T-helper 2 cell (primary cell): ENCODE measurements at regions not wholly inside any gene's neighbourhood (a gene's known extent, or its start where the extent isn't known, plus 50 kb on each side); places are given as distances from the start of the nearest gene placed in this dataset.
"Not testable (repeated sequence)": the region's sequence is repeated elsewhere in the genome, so short reads cannot be mapped to it uniquely, and the experiment has no call there.

Experiments
- DNase-seq, 5 experiments: peaks; one replicate each; pipeline versions ENCODE4 v3.0.0 to v3.0.0-alpha.2; 2012 to 2022

DNA sequence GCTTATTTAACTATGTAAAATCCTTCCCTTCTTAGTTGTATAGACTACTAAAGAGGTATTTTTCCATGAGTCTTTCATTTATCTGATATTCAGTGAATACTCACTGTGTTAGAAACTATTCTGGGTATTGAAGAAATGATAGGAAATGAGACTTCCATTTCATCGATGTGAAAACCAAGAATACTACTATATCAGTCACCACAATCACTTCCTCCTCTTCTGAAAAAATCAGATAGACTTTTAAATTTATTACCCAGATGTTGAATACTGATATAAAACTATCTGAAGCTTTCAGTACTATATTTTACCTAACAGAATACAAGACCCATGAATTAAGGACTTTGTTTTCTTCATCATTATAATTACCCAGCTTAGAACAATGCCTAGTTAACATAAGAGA lies 1801.1 kb upstream of the CELF4 start:
- DNase-seq, result no peak

DNA sequence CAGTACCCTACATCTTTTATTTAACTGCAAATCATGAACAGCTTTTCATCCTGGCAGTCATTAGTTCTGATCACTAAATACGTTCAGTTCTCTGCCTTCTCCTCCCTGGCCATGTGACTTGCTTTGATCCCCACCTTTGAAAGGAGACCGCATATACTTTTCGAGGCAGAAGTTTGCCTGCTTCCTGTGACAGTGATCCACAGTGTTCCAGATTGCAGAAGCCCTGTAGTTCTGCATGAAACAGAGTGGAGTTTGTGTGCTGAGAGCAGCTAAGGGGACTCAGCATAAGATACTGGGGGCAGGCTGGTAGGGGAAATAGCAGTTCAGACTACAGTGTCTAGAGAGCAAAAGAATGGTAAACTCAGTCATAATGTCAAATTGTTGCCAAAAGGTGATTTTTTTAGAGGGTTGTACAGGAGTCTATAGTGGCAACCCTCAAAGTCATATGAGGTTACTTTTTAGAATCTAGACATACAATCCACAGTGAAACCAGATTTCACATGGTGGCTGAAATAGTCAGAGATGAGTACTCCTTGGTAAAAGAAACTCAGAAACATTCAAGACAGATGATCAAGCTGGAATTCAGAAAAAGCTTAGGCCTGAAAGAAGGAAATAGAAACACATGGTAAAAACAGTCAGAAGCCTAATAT lies 1800.4 kb upstream of the CELF4 start:
- no peak for DNase-seq

DNA sequence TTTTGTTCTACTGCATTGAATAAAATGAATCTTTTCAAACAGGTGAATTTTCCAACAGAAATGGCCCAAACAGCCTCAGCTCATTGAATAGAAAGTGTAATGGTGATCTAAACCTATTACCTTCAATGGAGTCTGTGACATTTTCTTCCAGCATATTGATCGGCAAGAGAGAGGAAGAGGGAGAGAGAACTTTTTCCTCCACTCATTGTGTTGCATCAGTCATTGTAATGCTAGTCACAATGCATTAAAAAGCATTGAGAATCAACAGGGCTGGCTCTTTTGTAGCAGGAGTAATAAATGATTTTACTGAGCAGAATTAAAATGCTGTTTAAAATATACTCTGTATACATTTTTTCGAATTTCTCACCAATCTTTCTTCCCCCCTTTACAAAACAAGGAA lies 1794.5 kb upstream of the CELF4 start:
- no peak for DNase-seq

DNA sequence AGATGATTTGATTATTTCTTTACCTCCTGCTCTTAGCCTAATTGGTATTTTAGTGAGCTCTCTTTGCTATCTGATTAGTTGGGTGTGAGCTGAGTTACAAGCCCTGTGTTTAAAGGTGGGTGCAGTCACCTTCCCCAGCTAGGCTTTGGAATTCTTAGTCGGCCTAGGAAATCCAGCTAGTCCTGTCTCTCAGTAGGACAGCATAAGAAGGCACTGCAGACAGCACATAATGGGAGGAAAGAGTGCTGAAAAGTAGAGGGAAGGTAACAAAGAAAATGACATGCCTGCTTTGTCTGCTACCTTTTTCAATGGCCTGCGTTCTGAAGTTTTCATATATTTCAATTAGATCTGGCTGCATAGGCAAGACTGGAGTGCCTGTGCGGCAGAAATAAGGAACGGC lies 1794.0 kb upstream of the CELF4 start:
- no peak for DNase-seq

DNA sequence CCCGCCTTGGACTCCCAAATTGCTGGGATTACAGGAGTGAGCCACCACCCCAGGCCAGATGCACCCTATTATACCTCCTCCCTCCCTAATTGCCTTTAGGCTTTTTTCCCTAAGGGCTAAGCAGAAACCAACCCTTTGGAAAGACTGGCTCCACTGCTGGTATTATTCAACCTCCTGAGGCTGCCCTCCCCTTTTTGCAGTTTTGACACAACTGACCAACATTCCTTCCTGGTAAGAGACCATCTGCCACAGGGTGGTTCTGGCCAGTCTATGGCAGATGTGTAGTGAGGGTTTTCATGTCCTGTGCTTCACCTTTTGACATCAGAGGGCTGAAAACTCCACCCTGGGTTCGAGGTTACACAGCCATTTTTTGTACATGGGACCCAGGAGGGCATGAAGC lies 1785.3 kb upstream of the CELF4 start:
- no peak for DNase-seq

DNA sequence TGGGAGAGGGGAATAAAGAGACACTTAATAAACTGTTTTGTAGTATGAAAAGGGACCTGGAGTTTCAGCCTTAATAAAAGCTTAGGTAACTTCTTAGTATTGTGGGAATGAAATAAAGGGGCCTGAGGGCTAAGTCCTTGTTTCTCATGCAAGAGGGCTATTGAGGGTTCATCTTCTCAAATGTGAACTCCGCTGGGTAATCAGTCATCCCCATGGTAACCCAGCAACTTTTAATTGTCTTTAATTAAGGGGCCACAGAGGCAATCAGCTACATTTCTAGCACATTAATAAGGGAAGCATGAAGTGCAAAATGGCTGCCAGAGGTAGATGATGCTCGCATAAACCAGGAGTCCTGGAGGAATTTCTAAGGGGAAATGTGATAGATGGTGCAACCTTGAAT lies 1784.2 kb upstream of the CELF4 start:
- no peak for DNase-seq

DNA sequence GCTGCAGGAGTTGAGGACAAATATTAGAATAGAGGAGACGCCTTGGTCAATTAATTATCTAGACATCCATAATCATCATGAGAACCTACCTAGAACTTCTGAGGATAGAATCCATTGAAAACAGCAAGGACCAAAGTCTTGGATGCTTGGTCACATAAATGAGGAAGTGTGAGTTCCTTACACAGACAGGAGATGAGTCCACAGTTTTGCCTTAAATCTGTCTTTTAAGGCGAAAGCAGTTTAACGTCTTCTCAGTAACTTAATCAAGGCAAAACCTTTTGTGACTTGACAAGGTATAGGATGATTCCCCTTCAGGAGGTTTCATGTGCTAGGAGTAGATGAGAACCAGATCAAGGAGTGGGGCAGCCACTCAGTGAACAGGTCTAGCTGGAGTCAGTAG lies 1783.2 kb upstream of the CELF4 start:
- no peak for DNase-seq

DNA sequence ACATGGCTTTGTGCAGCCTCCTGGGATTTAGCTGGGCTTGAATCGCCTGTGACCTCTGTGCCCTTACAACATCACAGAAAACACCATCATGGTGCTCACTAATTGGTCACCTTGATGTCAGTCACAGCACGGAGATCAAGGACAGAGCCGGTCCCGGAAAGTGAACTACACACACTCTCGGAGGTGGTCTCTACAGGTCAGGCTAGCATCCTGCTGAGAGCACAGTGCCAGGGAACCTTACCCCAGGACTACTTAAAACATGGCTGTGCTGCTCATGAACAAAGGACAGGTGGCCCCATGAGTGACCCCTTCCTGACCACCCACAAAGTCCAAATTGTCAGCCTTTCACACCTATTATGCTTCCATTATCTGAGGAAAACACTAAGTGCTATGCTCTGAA lies 1782.1 kb upstream of the CELF4 start:
- DNase-seq, result no peak

DNA sequence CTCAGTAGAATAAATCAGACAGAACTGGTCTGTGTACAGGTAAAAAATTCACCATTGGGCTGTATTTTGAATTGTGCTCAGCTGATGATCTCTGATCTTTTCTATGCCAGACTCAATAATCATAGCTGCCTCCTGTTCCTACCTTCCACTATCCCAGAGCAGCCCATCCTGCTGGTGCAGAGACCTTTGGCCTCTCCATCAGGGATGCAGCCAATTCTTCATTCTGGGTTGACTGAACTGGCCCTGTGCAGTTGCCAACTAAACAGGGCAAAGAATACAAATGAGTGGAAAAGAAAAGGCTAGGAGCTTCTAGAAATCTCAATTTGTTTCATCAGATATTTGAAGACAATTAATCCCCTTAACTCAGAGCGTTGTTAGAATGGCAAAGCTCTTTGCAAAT lies 1781.3 kb upstream of the CELF4 start:
- DNase-seq, result no peak

DNA sequence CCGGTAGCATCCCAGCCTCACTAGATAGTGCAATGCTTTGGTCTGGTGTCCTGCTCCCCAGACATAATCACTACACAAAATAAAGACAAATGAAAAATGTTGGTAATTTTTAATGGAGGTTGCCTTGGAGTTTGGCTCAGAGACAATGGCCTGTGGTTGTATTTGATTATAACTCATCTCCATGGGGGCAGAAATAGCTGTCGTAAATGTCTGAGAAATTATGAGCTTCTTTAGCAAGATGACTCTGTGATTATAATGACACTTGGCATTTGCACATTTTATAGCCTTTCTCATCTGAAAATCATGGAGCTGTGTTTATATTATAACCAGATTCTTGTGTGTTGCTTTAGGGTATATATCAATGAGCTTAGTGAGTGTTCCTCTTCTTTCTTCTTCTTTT lies 1779.7 kb upstream of the CELF4 start:
- no peak for DNase-seq

DNA sequence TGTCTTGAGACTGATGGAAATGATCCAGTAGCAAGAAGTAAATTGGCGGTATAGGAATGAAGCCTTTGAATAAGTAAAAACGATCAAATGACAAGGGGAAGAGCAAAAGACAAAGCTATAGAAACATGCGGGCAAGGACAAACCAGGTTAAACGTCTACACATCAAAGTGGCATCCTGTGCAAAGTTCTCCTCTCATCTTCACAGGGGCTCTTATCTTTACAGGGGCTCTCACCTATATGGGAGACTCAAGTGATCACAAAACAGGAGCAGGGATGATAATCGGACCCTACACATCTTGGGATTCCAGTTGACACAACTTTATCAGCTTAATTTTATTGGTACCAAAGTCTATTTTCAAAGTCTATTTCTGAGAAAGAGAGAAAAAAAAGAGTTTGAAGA lies 1778.9 kb upstream of the CELF4 start:
- no peak for DNase-seq

DNA sequence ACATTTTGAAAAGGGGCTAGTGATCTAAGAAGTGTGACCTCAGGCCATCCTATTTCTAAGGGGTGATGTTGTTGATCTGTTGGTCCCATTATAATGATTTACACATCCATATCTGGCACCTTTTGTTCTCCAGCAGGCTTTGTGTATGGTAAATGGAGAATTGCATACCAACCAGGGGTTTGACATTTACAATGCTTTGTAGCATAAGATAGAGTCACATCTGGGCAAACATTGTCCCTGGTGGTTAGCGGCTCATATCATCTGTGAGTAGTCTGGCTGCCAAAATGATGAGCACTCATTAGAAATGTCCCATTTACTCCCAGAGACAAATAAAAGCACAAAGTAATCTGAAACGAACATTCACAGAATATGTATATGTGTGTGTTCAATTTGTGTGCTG lies 1775.5 kb upstream of the CELF4 start:
- DNase-seq, result no peak

DNA sequence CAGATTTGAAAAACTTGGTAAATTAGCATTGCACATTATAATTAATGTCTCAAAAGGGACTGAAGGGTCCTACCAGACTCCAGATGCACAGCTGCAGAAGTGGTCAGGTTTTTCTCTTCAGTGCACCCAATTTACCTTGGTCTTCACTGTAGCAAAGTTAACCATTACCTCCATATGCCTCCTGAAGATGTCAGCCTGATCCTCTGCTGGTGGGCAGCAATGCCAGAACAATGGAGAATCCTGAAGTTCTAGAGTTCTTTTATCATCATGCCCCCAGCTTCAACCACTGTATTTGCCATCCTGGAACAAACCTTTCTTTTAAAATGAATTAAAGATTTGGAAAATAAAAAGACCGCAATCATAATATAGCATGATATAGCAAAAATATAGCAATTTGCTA lies 1774.8 kb upstream of the CELF4 start:
- no peak for DNase-seq

DNA sequence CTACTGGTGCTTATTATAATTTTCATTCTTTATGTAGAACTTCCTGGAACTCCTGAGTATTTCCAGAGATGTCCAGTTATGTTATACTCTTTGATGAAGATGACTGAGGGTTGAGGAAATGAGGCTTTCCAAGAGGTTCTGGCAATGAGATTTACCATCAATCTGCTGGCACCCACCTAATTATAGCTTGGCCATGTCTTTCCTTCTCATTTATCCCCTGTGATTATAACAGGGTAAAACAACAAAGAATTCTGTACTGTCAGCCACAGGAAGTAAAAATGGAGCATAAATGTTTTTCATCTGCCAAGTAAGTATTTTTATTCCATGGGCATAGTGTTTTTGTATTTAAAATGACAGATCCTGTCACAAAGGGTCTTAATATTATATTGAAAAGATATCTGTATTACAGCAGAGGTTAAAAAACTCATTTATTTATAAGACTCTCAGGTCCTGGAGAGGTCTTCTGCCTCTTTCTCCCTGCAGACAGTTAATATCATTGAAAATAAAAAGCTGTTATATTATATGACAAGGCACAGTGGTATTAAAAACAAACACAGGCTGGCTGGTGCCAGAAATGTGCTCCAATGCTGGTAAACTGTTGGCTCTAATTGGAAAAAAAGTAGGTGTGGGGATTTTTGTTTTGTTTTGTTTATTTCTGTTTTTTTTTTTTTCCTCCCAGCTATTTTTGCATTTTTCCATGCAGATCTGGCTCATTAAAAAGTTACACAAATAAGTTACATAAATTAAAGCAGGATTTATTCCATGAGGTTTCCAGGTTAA lies 1764.1 kb upstream of the CELF4 start:
- no peak for DNase-seq

DNA sequence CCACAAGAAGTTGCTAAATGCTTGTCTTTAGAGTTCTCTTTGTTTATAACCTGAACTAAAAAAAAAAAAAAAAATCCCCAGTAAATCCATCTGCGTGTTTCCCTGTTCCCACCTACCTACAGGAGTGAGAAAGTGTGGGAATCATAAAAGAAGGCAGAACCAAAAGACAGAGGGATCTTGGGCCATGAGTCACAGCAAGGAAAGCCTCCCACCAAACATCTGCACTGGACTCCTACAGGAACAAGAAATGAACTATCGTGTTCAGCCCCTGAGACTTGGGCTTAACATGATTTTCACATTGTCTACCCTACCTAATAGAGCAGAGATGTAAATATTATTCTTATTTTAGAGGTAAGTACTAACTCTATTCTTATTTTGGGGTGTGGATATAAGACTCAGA lies 1761.2 kb upstream of the CELF4 start:
- DNase-seq, result no peak

DNA sequence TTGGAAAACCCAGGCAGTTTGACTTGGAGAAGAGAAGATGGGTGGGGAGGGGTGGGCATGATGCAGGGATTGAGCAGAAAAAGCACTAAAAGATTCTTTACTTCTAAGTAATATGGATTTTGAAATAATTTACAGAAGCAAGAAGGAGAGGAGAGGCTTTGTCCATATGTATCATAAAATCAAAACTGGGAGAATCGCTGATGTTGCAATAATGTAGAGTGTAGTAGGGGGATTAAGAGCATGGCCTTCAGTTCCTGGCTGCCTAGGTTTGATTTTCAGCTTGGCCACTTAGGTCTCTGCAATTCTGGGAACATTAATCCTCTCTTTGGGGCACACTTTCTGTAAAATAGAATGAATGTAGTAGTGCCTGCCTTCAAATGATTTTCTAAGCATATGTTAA lies 1760.4 kb upstream of the CELF4 start:
- DNase-seq, result no peak

DNA sequence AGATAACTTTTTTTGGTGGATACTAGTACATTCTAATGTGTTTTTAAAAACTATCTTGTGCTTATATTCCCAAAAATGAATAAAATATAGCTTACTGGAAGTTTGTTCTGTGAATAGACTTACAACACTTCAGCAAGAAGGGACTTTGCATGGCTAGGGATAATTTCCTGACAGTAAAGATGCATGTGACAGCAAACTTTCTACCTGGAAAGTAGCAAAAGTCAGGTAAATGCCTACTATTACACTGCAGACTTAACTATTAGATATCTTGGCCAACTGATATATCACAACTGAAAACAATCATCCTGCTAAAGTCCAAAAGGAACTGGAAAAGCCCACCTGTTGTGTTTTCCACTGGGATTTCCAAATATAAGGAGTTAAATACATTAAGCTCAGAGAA lies 1753.5 kb upstream of the CELF4 start:
- no peak for DNase-seq

DNA sequence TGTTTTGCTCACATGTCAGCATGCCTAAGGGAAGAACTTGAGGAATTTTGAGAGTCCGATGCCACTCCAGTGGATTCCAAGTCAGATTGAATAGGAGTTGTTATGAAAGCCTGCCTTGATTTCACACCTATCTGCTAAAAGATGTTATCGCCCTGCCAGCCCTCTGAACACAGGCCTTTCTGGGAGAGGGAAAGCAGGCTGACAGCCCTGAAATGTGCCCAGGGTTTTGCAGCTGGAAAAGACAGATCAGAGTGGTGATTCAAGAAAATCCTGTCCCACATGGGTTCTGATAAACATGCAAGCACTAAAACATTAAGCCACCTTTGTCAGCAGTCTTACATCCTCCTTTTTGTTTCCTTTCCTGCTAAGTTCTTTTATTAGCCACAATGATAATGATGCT lies 1752.9 kb upstream of the CELF4 start:
- no peak for DNase-seq

DNA sequence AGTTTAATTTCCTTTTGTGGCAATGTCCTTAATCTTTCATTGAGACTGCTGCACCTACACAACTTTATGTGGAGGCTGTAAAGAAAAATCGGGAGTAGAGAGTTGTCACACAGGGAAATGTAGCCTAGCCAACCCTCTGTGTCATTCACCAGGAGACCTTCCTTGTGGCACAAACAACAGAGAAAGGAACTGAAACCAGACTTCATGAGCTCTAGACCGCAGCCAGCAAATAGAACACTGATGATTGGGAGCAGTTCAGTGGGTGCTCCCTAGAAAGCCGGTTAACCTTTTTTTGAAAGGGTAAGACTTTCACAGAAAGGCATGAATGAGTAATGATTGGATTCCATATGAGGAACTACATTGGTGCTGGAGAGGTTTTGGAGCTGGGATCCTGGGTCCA lies 1752.4 kb upstream of the CELF4 start:
- no peak for DNase-seq

DNA sequence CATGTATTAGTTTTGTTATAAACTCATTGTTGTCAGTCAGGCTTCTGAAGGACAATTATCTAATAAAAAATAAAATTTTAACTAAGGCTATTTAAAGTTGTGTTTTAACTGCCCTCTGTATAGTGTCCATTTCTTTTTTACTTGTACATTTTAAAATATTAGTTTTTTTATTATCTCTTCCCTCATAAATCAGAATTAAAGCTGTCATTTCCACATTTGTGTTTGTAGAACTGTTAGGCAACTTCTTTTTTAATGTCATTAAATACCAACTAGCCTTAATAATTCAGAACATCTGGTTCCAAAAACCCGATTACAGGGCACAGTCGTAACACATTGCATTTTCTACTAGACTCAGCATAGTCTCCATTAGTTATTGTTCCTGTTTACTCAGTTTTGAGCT lies 1749.0 kb upstream of the CELF4 start:
- no peak for DNase-seq

DNA sequence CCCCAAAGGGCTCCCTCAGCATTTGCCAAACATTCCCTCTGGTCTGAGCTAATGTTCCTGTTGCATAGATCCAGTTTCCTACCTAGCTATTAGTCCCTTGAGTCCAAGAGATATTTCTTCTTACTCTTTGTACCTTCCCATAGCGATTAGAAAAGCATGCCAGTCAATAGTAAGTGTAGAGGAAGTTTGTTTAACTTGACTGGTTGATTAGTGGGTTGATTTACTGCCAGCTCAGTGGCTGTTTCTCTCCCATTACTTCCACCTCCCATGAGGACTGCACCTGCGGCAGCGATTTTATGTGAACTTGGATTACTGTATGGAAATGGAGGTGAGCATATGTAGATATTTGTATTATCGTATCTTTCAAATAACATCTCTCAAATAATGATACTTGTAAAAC lies 1748.4 kb upstream of the CELF4 start:
- DNase-seq, result no peak

DNA sequence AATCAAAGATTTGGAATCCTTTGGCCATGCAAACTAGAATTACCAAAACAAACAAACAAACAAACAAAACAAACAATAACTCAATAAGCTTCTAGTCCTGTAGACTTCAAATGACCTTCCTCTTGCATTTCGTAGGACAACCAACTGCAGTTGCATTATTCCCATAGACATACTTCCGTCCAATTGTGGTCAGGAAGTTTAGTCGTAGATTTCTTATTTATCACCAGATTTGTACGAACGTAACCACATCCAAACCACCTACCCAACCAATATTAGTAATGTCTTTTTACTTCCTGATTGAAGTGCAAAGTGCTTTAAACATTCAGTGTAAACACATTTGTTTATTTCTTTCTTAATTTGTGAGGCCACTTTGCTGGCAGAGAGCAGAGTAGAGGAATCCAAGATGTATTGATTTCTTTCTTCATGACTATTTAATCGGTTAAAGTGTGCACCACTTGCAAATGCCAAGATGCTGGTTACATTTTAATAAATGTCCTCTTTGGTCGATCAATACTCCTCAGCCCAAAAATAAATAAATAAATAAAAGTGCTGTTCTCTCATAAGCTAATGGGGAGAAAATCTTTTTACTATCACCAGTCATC lies 1745.6 kb upstream of the CELF4 start:
- DNase-seq, result no peak

DNA sequence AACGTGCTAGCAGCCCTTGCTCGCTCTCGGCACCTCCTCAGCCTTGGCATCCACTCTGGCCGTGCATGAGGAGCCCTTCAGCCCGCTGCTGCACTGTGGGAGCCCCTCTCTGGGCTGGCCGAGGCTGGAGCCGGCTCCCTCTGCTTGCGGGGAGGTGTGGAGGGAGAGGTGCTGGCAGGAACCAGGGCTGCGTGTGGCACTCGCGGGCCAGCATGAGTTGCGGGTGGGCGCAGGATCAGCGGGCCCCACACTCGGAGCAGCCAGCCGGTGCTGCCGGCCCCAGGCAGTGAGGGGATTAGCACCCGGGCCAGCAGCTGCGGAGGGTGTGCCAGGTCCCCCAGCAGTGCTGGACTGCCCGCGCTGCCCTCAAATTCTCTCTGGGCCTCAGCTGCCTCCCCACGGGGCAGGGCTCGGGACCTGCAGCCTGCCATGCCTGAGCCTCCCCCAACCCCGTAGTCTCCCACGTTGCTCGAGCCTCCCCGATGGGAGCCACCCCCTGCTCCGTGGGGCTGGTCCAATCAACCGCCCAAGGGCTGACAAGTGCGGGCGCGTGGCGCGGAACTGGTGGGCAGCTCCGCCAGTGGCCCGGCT lies 1743.4 kb upstream of the CELF4 start:
- not testable (repeated sequence) for DNase-seq

DNA sequence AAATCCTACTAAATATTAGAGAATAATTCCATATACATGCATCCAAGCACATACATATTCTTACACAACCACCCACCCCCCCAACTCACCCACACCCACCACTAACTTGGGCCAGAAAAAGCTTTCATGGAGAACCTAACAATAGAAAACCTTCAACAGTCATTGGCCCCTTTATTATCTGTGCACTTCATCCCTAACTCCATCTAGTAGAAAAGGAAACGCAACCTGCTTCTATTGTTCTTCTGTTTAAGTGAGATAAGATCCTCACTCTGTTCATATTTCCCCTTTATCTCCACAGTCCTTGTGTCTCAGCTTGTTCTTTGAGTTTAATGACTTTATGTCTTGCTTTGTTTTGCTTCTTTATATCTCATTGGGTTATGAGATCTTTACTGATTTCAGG lies 1740.2 kb upstream of the CELF4 start:
- no peak for DNase-seq
